DND-41 (cell line): ENCODE measurements at regions not wholly inside any gene's neighbourhood (a gene's known extent, or its start where the extent isn't known, plus 50 kb on each side); places are given as distances from the start of the nearest gene placed in this dataset.

Experiments
- EZH2 ChIP-seq: IDR thresholded peaks from 3 replicates; pipeline ENCODE4 v1.6.1; 2012; ENCODE audit warnings: borderline replicate concordance, low read depth, mild to moderate bottlenecking, moderate library complexity, low read length, inconsistent platforms; ENCODE audit not compliant: severe bottlenecking
- TF ChIP-seq, protein P1 (sequence below): IDR thresholded peaks from 2 replicates; pipeline ENCODE4 v1.5.1; 2012; ENCODE audit warnings: borderline replicate concordance, low read length, moderate library complexity, mild to moderate bottlenecking; ENCODE audit not compliant: poor library complexity, severe bottlenecking; ENCODE audit errors: extremely low read depth

DNA sequence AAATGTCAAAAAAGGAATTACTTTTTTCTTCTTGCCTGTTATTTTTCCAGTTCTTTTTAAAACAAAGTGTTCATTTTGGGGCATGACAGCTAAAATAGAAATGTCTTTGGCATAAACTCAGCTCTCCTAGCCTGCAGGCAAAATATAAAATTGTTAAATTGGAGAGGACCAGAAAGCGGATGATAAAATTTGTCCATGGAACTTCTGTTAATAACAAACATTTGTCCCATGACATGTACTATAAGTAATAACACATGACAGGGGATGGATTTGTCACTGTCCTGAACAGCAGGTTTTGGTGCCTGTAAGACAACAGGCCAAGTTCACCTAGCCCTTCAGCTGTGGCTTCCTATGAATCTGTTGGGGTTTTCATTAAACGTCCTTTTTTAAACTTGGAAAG is 184.0 kb upstream of the TTC29 start:
- TF ChIP-seq, protein P1, sequence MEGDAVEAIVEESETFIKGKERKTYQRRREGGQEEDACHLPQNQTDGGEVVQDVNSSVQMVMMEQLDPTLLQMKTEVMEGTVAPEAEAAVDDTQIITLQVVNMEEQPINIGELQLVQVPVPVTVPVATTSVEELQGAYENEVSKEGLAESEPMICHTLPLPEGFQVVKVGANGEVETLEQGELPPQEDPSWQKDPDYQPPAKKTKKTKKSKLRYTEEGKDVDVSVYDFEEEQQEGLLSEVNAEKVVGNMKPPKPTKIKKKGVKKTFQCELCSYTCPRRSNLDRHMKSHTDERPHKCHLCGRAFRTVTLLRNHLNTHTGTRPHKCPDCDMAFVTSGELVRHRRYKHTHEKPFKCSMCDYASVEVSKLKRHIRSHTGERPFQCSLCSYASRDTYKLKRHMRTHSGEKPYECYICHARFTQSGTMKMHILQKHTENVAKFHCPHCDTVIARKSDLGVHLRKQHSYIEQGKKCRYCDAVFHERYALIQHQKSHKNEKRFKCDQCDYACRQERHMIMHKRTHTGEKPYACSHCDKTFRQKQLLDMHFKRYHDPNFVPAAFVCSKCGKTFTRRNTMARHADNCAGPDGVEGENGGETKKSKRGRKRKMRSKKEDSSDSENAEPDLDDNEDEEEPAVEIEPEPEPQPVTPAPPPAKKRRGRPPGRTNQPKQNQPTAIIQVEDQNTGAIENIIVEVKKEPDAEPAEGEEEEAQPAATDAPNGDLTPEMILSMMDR, result no peak
- no peak for TF ChIP-seq EZH2
